ENCODE measurements at regions not wholly inside any gene's neighbourhood (a gene's known extent, or its start where the extent isn't known, plus 50 kb on each side); places are given as distances from the start of the nearest gene placed in this dataset.

- TF ChIP-seq POLR2A (IDR thresholded peaks at IDR 0.05; ENCODE audit: low read depth, low read length) (no peak), POLR2AphosphoS5 (IDR thresholded peaks at IDR 0.05; ENCODE audit: low read depth, low read length) (no peak), PAX5 (IDR thresholded peaks at IDR 0.05; ENCODE audit: insufficient read depth, low read length, severe bottlenecking) (no peak), TAF1 (IDR thresholded peaks at IDR 0.05; ENCODE audit: low read depth, low read length) (no peak), SPI1 (IDR thresholded peaks at IDR 0.05; ENCODE audit: low read depth, low read length) (no peak), POU2F2 (IDR thresholded peaks at IDR 0.05; ENCODE audit: low read depth, low read length) (no peak)
These were observed 365.3 kb upstream of the SULF2 start for GRCh38 chr20:48150568-48150967.
